ENCODE measurements at regions not wholly inside any gene's neighbourhood (a gene's known extent, or its start where the extent isn't known, plus 50 kb on each side); places are given as distances from the start of the nearest gene placed in this dataset.

DNA sequence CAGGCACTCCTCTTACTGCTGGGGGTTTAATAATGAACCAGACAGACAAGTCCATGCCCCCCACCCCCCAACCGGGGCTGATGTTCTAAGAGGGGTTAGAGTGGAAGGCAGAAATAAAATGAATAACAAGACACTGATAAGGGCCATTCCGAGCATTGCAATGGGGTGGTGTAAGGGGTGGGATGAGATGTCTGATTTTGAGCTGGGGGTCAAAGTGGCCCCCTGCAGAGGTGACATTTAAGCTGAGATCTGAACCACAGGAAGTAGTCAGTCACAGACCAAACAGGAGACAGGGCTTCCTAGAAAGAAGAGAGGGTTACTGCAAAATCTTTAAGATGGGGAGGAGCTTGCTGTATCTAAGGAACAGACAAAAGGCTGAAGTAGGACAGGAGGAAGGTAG lies 180.6 kb upstream of the SH3BP4 start:
- peaks cover 7% of the 10 kb centered on the region for H3K27me3 Mint-ChIP-seq (ENCODE audit: unreplicated experiment)
- H3K9me3 Mint-ChIP-seq (ENCODE audit: unreplicated experiment), result peaks cover 2% of the 10 kb centered on the region
- TF ChIP-seq, protein P1, sequence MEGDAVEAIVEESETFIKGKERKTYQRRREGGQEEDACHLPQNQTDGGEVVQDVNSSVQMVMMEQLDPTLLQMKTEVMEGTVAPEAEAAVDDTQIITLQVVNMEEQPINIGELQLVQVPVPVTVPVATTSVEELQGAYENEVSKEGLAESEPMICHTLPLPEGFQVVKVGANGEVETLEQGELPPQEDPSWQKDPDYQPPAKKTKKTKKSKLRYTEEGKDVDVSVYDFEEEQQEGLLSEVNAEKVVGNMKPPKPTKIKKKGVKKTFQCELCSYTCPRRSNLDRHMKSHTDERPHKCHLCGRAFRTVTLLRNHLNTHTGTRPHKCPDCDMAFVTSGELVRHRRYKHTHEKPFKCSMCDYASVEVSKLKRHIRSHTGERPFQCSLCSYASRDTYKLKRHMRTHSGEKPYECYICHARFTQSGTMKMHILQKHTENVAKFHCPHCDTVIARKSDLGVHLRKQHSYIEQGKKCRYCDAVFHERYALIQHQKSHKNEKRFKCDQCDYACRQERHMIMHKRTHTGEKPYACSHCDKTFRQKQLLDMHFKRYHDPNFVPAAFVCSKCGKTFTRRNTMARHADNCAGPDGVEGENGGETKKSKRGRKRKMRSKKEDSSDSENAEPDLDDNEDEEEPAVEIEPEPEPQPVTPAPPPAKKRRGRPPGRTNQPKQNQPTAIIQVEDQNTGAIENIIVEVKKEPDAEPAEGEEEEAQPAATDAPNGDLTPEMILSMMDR (IDR thresholded peaks at IDR 0.05; ENCODE audit: partially characterized antibody, unreplicated experiment), result no peak
- H3K36me3 Mint-ChIP-seq (ENCODE audit: unreplicated experiment), result peaks cover 11% of the 10 kb centered on the region
- peaks cover 7% of the 10 kb centered on the region for H3K4me1 Mint-ChIP-seq (ENCODE audit: low read depth, unreplicated experiment)
- DNase-seq, result no peak
- no peak overlapping the region for H3K4me3 Mint-ChIP-seq (ENCODE audit: unreplicated experiment)
- H3K27ac Mint-ChIP-seq (ENCODE audit: unreplicated experiment), result no peak overlapping the region

DNA sequence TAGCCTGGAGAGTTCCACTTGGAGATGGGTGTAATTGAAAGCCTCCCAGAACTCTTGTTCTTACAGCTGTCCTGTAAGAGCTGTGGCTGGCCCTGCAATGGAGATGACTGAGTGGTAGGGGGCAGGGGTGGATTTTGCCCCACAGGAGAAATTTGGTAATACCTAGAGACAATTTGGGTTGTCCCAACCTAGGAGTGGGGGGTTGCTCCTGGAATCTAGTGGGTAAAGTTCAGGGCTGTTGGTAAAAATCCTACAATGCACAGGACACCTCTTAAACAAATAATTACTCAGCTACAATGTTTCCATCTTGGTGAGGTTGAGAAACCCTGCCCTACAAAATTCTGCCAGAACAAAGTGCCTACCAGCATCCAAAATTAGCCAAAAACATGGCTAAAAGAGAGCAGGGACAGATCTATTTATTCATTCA lies 181.1 kb upstream of the SH3BP4 start:
- no peak overlapping the region for H3K4me3 Mint-ChIP-seq (ENCODE audit: unreplicated experiment)
- TF ChIP-seq, protein P1 (IDR thresholded peaks at IDR 0.05; ENCODE audit: partially characterized antibody, unreplicated experiment), result no peak
- H3K27ac Mint-ChIP-seq (ENCODE audit: unreplicated experiment), result no peak overlapping the region
- peaks cover 7% of the 10 kb centered on the region for H3K4me1 Mint-ChIP-seq (ENCODE audit: low read depth, unreplicated experiment)
- H3K27me3 Mint-ChIP-seq (ENCODE audit: unreplicated experiment), result peaks cover 7% of the 10 kb centered on the region
- H3K9me3 Mint-ChIP-seq (ENCODE audit: unreplicated experiment), result peaks cover 2% of the 10 kb centered on the region
- peaks cover 11% of the 10 kb centered on the region for H3K36me3 Mint-ChIP-seq (ENCODE audit: unreplicated experiment)
- DNase-seq, result no peak

DNA sequence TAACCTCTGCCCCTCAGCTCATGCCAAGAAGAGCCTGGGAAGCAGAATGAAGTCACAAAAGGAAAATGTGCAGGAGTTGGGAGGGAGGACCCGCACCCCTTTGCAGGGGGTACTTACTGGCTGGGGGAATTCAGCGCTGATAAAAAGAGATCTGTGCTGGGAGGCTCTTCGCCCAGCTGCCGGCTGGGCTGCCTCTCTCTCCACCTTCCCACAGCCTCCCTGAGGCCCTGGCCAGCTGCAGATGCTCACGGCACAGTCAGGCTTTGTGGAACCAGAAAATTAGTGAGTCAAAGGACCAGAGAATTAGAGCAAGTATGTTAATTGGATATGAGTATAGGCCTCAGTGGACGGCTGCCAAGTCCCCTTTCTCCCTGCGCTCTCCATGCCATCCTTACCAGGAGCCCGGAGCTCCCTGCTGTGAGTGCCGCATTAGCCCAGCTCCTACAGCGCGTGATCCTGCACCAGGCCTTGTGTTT lies 181.7 kb upstream of the SH3BP4 start:
- peak; percentile 36 for DNase-seq
- Mint-ChIP-seq H3K27me3 (ENCODE audit: unreplicated experiment) (peaks cover 7% of the 10 kb centered on the region), H3K9me3 (ENCODE audit: unreplicated experiment) (peaks cover 2% of the 10 kb centered on the region), H3K36me3 (ENCODE audit: unreplicated experiment) (peaks cover 7% of the 10 kb centered on the region), H3K27ac (ENCODE audit: unreplicated experiment) (peak overlapping the region; percentile 44), H3K4me3 (ENCODE audit: unreplicated experiment) (no peak overlapping the region), H3K4me1 (ENCODE audit: low read depth, unreplicated experiment) (peaks cover 7% of the 10 kb centered on the region)
- TF ChIP-seq, protein P1 (IDR thresholded peaks at IDR 0.05; ENCODE audit: partially characterized antibody, unreplicated experiment), result no peak

DNA sequence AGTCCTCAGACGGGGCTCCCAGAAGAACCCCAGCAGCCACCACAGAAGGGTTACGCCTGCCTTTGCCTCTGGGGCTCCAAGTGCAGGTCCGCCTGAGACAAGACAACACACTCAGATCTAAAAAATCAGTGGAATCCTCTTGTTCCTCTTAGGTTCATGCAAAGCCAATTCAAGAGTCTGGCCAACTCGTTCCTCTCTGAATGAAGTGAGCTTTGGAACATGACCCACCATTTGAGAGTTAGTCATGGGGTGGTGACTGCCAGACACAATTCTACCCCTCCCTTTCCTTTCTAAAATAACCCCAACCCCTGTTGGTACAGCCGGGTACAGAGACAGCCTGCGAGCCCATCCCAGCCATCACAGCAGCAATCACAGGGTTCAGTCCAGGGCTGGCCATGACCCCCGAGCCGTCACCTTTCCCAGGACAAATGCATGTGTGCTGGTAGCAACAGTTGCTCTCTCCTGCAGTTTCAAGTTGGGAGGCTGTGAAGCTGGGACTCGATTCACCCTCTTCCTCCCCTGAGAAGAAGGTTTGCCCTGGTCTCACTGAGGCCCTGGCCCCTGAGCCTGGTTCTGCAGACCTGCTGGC lies 183.1 kb upstream of the SH3BP4 start:
- Mint-ChIP-seq H3K27me3 (ENCODE audit: unreplicated experiment) (peaks cover 7% of the 10 kb centered on the region), H3K36me3 (ENCODE audit: unreplicated experiment) (peaks cover 3% of the 10 kb centered on the region), H3K9me3 (ENCODE audit: unreplicated experiment) (peaks cover 2% of the 10 kb centered on the region), H3K4me3 (ENCODE audit: unreplicated experiment) (no peak overlapping the region), H3K27ac (ENCODE audit: unreplicated experiment) (no peak overlapping the region), H3K4me1 (ENCODE audit: low read depth, unreplicated experiment) (peaks cover 7% of the 10 kb centered on the region)
- DNase-seq, result no peak
- TF ChIP-seq, protein P1 (IDR thresholded peaks at IDR 0.05; ENCODE audit: partially characterized antibody, unreplicated experiment), result no peak

DNA sequence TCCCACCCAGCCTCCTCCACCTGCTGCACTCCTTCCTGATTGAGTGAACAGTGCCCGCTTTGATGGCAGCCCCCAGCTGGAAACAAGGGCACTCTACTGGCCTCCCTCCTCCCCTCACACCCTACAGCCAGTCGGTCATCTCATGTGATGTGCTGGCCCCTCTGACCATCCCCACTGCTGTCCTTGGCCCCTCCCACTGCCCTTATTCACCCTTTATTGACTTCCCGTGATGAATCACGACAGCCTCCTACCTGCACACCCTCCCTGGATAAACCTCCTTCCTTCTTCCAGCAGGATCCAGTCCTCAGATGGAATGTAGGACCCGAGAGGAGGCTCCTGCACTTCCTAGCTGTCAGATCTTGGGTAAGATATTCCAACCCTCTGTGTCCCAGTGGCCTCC lies 186.5 kb upstream of the SH3BP4 start:
- H3K36me3 Mint-ChIP-seq (ENCODE audit: unreplicated experiment), result peaks cover 4% of the 10 kb centered on the region
- DNase-seq, result no peak
- H3K27ac Mint-ChIP-seq (ENCODE audit: unreplicated experiment), result no peak overlapping the region
- peaks cover 5% of the 10 kb centered on the region for H3K4me1 Mint-ChIP-seq (ENCODE audit: low read depth, unreplicated experiment)
- no peak overlapping the region for H3K4me3 Mint-ChIP-seq (ENCODE audit: unreplicated experiment)
- H3K9me3 Mint-ChIP-seq (ENCODE audit: unreplicated experiment), result peaks cover 2% of the 10 kb centered on the region
- H3K27me3 Mint-ChIP-seq (ENCODE audit: unreplicated experiment), result peaks cover 2% of the 10 kb centered on the region
- TF ChIP-seq, protein P1 (IDR thresholded peaks at IDR 0.05; ENCODE audit: partially characterized antibody, unreplicated experiment), result no peak

Measured in glutamatergic neuron (in vitro differentiated cells).